Activated T-helper 1 cell treated with anti-CD3 and anti-CD28 coated beads, Interleukin-12 subunit alpha, Interleukin-12 subunit beta, Interleukin-2, Interleukin-4 antibody, amounts not matched to agents 30 ng/mL and 10 ng/mL and 1 ng/mL, durations not matched to agents 14 hours and 24 hours and 36 hours (primary cell): ENCODE measurements at regions not wholly inside any gene's neighbourhood (a gene's known extent, or its start where the extent isn't known, plus 50 kb on each side); places are given as distances from the start of the nearest gene placed in this dataset.
A peak's percentile ranks its signal among the peaks of the same experiment; 100 is the strongest.

Experiments
- DNase-seq: peaks from one replicate; pipeline ENCODE4 v3.0.0; 2021; ENCODE audit warnings: low spot score
- H3K27ac Mint-ChIP-seq: one replicate; pipeline ENCODE4 v1.8.0; 2021; ENCODE audit warnings: mild to moderate bottlenecking, mixed read lengths
- H3K27me3 Mint-ChIP-seq: one replicate; pipeline ENCODE4 v1.8.0; 2022; ENCODE audit warnings: mild to moderate bottlenecking, moderate library complexity, mixed read lengths; ENCODE audit not compliant: insufficient read depth
- H3K36me3 Mint-ChIP-seq: one replicate; pipeline ENCODE4 v1.8.0; 2021; ENCODE audit warnings: low read depth, mixed read lengths
- H3K4me1 Mint-ChIP-seq: one replicate; pipeline ENCODE4 v1.8.0; 2021; ENCODE audit warnings: low read depth, mixed read lengths
- H3K4me3 Mint-ChIP-seq: one replicate; pipeline ENCODE4 v1.8.0; 2021; ENCODE audit warnings: mild to moderate bottlenecking, moderate library complexity, mixed read lengths
- H3K9me3 Mint-ChIP-seq: one replicate; pipeline ENCODE4 v1.8.0; 2021; ENCODE audit warnings: mixed read lengths
- intact Hi-C: fragments of 100-400 bp; cut with micrococcal nuclease; formaldehyde crosslinking; loops from one replicate; pipeline ENCODE4 v1.15.1; 2024

GRCh38 chr15:55126111-55126510, 70.6 kb downstream of the RSL24D1 start:
- no peaks in the 10 kb centered on the region for H3K4me1 Mint-ChIP-seq
- H3K4me3 Mint-ChIP-seq: no peak overlapping the region
- no peaks in the 10 kb centered on the region for H3K27me3 Mint-ChIP-seq
- H3K27ac Mint-ChIP-seq: no peak overlapping the region
- no peaks in the 10 kb centered on the region for H3K9me3 Mint-ChIP-seq
- intact Hi-C loops: no loop called here
- no peaks in the 10 kb centered on the region for H3K36me3 Mint-ChIP-seq
- no peak for DNase-seq

GRCh38 chr15:55124616-55125015, 72.1 kb downstream of the RSL24D1 start:
- H3K9me3 Mint-ChIP-seq: no peaks in the 10 kb centered on the region
- no peaks in the 10 kb centered on the region for H3K36me3 Mint-ChIP-seq
- intact Hi-C loops: no loop called here
- no peaks in the 10 kb centered on the region for H3K4me1 Mint-ChIP-seq
- no peaks in the 10 kb centered on the region for H3K27me3 Mint-ChIP-seq
- no peak overlapping the region for H3K27ac Mint-ChIP-seq
- no peak overlapping the region for H3K4me3 Mint-ChIP-seq
- DNase-seq: no peak

GRCh38 chr15:55118344-55118870, 78.3 kb downstream of the RSL24D1 start:
- DNase-seq: no peak
- Mint-ChIP-seq H3K27me3 (no peaks in the 10 kb centered on the region), H3K27ac (no peak overlapping the region), H3K4me3 (no peak overlapping the region), H3K9me3 (no peaks in the 10 kb centered on the region), H3K36me3 (no peaks in the 10 kb centered on the region), H3K4me1 (no peaks in the 10 kb centered on the region)
- intact Hi-C loops: no loop called here

- intact Hi-C loops: no loop called here
- no peak for DNase-seq
- H3K4me3 Mint-ChIP-seq: no peak overlapping the region
- H3K27ac Mint-ChIP-seq: no peak overlapping the region
- no peaks in the 10 kb centered on the region for H3K27me3 Mint-ChIP-seq
- H3K4me1 Mint-ChIP-seq: no peaks in the 10 kb centered on the region
- H3K9me3 Mint-ChIP-seq: no peaks in the 10 kb centered on the region
- H3K36me3 Mint-ChIP-seq: no peaks in the 10 kb centered on the region
Measured at GRCh38 chr15:55116636-55117035, 80.1 kb downstream of the RSL24D1 start.

GRCh38 chr15:55113736-55114135, 83.0 kb downstream of the RSL24D1 start:
- H3K9me3 Mint-ChIP-seq: no peaks in the 10 kb centered on the region
- no peak overlapping the region for H3K27ac Mint-ChIP-seq
- no peak overlapping the region for H3K4me3 Mint-ChIP-seq
- no peaks in the 10 kb centered on the region for H3K4me1 Mint-ChIP-seq
- H3K36me3 Mint-ChIP-seq: no peaks in the 10 kb centered on the region
- intact Hi-C loops: no loop called here
- H3K27me3 Mint-ChIP-seq: no peaks in the 10 kb centered on the region
- no peak for DNase-seq

GRCh38 chr15:55112706-55113105, 84.0 kb downstream of the RSL24D1 start:
- no peaks in the 10 kb centered on the region for H3K9me3 Mint-ChIP-seq
- no peaks in the 10 kb centered on the region for H3K4me1 Mint-ChIP-seq
- H3K27ac Mint-ChIP-seq: no peak overlapping the region
- H3K27me3 Mint-ChIP-seq: peaks cover 3% of the 10 kb centered on the region
- no peak for DNase-seq
- no peaks in the 10 kb centered on the region for H3K36me3 Mint-ChIP-seq
- no peak overlapping the region for H3K4me3 Mint-ChIP-seq
- intact Hi-C loops: no loop called here

- DNase-seq: no peak
- Mint-ChIP-seq H3K9me3 (no peaks in the 10 kb centered on the region), H3K27me3 (peaks cover 3% of the 10 kb centered on the region), H3K4me1 (no peaks in the 10 kb centered on the region), H3K36me3 (no peaks in the 10 kb centered on the region), H3K4me3 (no peak overlapping the region), H3K27ac (no peak overlapping the region)
- intact Hi-C loops: no loop called here
Measured at GRCh38 chr15:55110446-55110845, 86.3 kb downstream of the RSL24D1 start.

- intact Hi-C loops: loop anchor here (10.0 kb wide), 1 partner anchor 1024 kb away; no protein-coding TSS in a partner anchor
- no peaks in the 10 kb centered on the region for H3K9me3 Mint-ChIP-seq
- no peaks in the 10 kb centered on the region for H3K4me1 Mint-ChIP-seq
Measured at GRCh38 chr15:55108858-55109518, 87.8 kb downstream of the RSL24D1 start.

GRCh38 chr15:55108448-55108847, 88.3 kb downstream of the RSL24D1 start:
- H3K9me3 Mint-ChIP-seq: no peaks in the 10 kb centered on the region
- H3K27ac Mint-ChIP-seq: no peak overlapping the region
- no peaks in the 10 kb centered on the region for H3K36me3 Mint-ChIP-seq

More at GRCh38 chr15:55108858-55109518, 87.8 kb downstream of the RSL24D1 start:
- Mint-ChIP-seq H3K27ac (no peak overlapping the region), H3K27me3 (peaks cover 9% of the 10 kb centered on the region), H3K4me3 (no peak overlapping the region), H3K36me3 (no peaks in the 10 kb centered on the region)
- DNase-seq: peak; percentile 39

GRCh38 chr15:55106155-55106554, 90.6 kb downstream of the RSL24D1 start:
- intact Hi-C loops: loop anchor here (10.0 kb wide), 1 partner anchor 1021 kb away; no protein-coding TSS in a partner anchor
- H3K36me3 Mint-ChIP-seq: no peaks in the 10 kb centered on the region
- H3K4me3 Mint-ChIP-seq: no peak overlapping the region
- H3K4me1 Mint-ChIP-seq: no peaks in the 10 kb centered on the region
- no peak for DNase-seq
- H3K27me3 Mint-ChIP-seq: peaks cover 10% of the 10 kb centered on the region
- H3K9me3 Mint-ChIP-seq: no peaks in the 10 kb centered on the region
- H3K27ac Mint-ChIP-seq: no peak overlapping the region

More at GRCh38 chr15:55108448-55108847, 88.3 kb downstream of the RSL24D1 start:
- Mint-ChIP-seq H3K4me1 (no peaks in the 10 kb centered on the region), H3K27me3 (peaks cover 9% of the 10 kb centered on the region), H3K4me3 (no peak overlapping the region)
- no peak for DNase-seq
- intact Hi-C loops: loop anchor here (10.0 kb wide), 1 partner anchor 1024 kb away; no protein-coding TSS in a partner anchor

- H3K4me1 Mint-ChIP-seq: no peaks in the 10 kb centered on the region
- no peaks in the 10 kb centered on the region for H3K9me3 Mint-ChIP-seq
- H3K4me3 Mint-ChIP-seq: no peak overlapping the region
- H3K36me3 Mint-ChIP-seq: no peaks in the 10 kb centered on the region
- no peak for DNase-seq
- peaks cover 2% of the 10 kb centered on the region for H3K27me3 Mint-ChIP-seq
- intact Hi-C loops: no loop called here
- no peak overlapping the region for H3K27ac Mint-ChIP-seq
Measured at GRCh38 chr15:55094136-55094535, 102.6 kb downstream of the RSL24D1 start.

GRCh38 chr15:55088207-55088606, 108.5 kb downstream of the RSL24D1 start:
- H3K4me3 Mint-ChIP-seq: no peak overlapping the region
- no peaks in the 10 kb centered on the region for H3K36me3 Mint-ChIP-seq
- intact Hi-C loops: no loop called here
- H3K9me3 Mint-ChIP-seq: no peaks in the 10 kb centered on the region
- DNase-seq: no peak
- no peaks in the 10 kb centered on the region for H3K4me1 Mint-ChIP-seq
- H3K27me3 Mint-ChIP-seq: peaks cover 4% of the 10 kb centered on the region
- no peak overlapping the region for H3K27ac Mint-ChIP-seq

- Mint-ChIP-seq H3K27ac (no peak overlapping the region), H3K27me3 (peaks cover 5% of the 10 kb centered on the region), H3K9me3 (no peaks in the 10 kb centered on the region), H3K4me3 (no peak overlapping the region), H3K4me1 (no peaks in the 10 kb centered on the region), H3K36me3 (no peaks in the 10 kb centered on the region)
- intact Hi-C loops: no loop called here
- no peak for DNase-seq
Measured at GRCh38 chr15:55084673-55085072, 112.1 kb downstream of the RSL24D1 start.
